ENCODE measurements at regions not wholly inside any gene's neighbourhood (a gene's known extent, or its start where the extent isn't known, plus 50 kb on each side); places are given as distances from the start of the nearest gene placed in this dataset.
A peak's percentile ranks its signal among the peaks of the same experiment; 100 is the strongest.

DNA sequence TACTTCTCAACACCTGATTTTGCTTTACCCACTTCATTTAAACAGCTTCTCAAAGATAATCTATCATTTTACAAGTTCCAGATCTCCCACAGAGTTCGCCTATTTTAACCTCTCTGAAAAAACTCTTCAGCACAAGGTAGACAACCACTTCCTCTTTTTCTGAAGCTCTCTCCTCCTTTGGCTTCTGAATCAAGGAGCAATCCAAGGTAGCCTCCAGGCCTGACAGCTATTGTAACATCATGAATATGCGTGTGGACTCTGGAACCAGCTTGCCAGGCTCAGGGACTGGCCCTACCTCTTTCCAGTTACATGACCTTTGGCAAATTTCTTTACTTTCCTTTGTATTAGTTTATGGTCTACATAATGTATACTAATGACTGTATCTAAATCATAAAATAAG, 405.9 kb upstream of the ZNF385D start:
- TF ChIP-seq ZNF70 (CRISPR knock-in tag; IDR thresholded peaks at IDR 0.05): no peak
- no peak for TF ChIP-seq ZNF565 (CRISPR knock-in tag; conservative IDR thresholded peaks at IDR 0.05; ENCODE audit: low read depth)
- TF ChIP-seq SNAI2 (CRISPR knock-in tag; IDR thresholded peaks at IDR 0.05): no peak
- no peak for TF ChIP-seq ZC3H10 (CRISPR knock-in tag; IDR thresholded peaks at IDR 0.05)
- TF ChIP-seq, protein P1, sequence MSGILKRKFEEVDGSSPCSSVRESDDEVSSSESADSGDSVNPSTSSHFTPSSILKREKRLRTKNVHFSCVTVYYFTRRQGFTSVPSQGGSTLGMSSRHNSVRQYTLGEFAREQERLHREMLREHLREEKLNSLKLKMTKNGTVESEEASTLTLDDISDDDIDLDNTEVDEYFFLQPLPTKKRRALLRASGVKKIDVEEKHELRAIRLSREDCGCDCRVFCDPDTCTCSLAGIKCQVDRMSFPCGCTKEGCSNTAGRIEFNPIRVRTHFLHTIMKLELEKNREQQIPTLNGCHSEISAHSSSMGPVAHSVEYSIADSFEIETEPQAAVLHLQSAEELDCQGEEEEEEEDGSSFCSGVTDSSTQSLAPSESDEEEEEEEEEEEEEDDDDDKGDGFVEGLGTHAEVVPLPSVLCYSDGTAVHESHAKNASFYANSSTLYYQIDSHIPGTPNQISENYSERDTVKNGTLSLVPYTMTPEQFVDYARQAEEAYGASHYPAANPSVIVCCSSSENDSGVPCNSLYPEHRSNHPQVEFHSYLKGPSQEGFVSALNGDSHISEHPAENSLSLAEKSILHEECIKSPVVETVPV (CRISPR knock-in tag; IDR thresholded peaks at IDR 0.05): no peak
- TF ChIP-seq ARNTL (CRISPR knock-in tag; IDR thresholded peaks at IDR 0.05; ENCODE audit: borderline replicate concordance, low read depth): no peak
- TF ChIP-seq, protein P2, sequence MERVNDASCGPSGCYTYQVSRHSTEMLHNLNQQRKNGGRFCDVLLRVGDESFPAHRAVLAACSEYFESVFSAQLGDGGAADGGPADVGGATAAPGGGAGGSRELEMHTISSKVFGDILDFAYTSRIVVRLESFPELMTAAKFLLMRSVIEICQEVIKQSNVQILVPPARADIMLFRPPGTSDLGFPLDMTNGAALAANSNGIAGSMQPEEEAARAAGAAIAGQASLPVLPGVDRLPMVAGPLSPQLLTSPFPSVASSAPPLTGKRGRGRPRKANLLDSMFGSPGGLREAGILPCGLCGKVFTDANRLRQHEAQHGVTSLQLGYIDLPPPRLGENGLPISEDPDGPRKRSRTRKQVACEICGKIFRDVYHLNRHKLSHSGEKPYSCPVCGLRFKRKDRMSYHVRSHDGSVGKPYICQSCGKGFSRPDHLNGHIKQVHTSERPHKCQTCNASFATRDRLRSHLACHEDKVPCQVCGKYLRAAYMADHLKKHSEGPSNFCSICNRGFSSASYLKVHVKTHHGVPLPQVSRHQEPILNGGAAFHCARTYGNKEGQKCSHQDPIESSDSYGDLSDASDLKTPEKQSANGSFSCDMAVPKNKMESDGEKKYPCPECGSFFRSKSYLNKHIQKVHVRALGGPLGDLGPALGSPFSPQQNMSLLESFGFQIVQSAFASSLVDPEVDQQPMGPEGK (CRISPR knock-in tag; IDR thresholded peaks at IDR 0.05; ENCODE audit: borderline replicate concordance): no peak
- no peak for TF ChIP-seq BACH2 (CRISPR knock-in tag; IDR thresholded peaks at IDR 0.05; ENCODE audit: borderline replicate concordance)
- TF ChIP-seq, protein P3, sequence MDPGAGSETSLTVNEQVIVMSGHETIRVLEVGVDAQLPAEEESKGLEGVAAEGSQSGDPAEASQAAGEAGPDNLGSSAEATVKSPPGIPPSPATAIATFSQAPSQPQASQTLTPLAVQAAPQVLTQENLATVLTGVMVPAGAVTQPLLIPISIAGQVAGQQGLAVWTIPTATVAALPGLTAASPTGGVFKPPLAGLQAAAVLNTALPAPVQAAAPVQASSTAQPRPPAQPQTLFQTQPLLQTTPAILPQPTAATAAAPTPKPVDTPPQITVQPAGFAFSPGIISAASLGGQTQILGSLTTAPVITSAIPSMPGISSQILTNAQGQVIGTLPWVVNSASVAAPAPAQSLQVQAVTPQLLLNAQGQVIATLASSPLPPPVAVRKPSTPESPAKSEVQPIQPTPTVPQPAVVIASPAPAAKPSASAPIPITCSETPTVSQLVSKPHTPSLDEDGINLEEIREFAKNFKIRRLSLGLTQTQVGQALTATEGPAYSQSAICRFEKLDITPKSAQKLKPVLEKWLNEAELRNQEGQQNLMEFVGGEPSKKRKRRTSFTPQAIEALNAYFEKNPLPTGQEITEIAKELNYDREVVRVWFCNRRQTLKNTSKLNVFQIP (CRISPR knock-in tag; IDR thresholded peaks at IDR 0.05; ENCODE audit: borderline replicate concordance, low read depth): no peak
- TF ChIP-seq TCF4 (CRISPR knock-in tag; IDR thresholded peaks at IDR 0.05; ENCODE audit: borderline replicate concordance): no peak
- TF ChIP-seq GLIS3 (CRISPR knock-in tag; IDR thresholded peaks at IDR 0.05): no peak
- no peak for TF ChIP-seq ISL1 (CRISPR knock-in tag; IDR thresholded peaks at IDR 0.05)
- TF ChIP-seq TOX (CRISPR knock-in tag; IDR thresholded peaks at IDR 0.05; ENCODE audit: borderline replicate concordance): no peak
- no peak for TF ChIP-seq OSR1 (CRISPR knock-in tag; IDR thresholded peaks at IDR 0.05)
- no peak for TF ChIP-seq RARB (CRISPR knock-in tag; IDR thresholded peaks at IDR 0.05)
- TF ChIP-seq CSDC2 (CRISPR knock-in tag; IDR thresholded peaks at IDR 0.05): no peak
- ATAC-seq: no peak

DNA sequence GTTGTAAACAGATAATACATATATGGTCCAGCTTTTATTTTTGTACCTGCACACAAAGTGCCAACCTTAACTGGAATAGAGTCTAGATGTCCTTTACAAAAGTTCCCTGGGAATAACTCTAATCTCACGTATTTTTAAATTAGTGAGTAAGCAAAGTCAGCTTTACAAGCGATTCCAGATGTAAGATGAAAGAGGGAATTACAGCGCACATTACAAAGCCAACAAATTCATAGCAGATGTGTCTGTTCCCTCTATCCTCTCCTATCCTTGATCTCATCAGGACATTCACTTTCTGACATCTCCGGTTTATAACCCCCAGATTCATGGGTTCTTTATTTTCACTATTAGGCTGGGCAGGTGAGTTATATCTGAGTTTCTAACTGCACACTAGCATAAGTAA, 406.8 kb upstream of the ZNF385D start:
- no peak for ATAC-seq
- TF ChIP-seq, protein P4, sequence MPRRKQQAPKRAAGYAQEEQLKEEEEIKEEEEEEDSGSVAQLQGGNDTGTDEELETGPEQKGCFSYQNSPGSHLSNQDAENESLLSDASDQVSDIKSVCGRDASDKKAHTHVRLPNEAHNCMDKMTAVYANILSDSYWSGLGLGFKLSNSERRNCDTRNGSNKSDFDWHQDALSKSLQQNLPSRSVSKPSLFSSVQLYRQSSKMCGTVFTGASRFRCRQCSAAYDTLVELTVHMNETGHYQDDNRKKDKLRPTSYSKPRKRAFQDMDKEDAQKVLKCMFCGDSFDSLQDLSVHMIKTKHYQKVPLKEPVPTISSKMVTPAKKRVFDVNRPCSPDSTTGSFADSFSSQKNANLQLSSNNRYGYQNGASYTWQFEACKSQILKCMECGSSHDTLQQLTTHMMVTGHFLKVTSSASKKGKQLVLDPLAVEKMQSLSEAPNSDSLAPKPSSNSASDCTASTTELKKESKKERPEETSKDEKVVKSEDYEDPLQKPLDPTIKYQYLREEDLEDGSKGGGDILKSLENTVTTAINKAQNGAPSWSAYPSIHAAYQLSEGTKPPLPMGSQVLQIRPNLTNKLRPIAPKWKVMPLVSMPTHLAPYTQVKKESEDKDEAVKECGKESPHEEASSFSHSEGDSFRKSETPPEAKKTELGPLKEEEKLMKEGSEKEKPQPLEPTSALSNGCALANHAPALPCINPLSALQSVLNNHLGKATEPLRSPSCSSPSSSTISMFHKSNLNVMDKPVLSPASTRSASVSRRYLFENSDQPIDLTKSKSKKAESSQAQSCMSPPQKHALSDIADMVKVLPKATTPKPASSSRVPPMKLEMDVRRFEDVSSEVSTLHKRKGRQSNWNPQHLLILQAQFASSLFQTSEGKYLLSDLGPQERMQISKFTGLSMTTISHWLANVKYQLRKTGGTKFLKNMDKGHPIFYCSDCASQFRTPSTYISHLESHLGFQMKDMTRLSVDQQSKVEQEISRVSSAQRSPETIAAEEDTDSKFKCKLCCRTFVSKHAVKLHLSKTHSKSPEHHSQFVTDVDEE (CRISPR knock-in tag; IDR thresholded peaks at IDR 0.05): 0 out of 2 replicates have a peak, but pooled peaks have one; percentile 22
- TF ChIP-seq TCF4 (CRISPR knock-in tag; IDR thresholded peaks at IDR 0.05; ENCODE audit: borderline replicate concordance): peak; percentile 85
- no peak for TF ChIP-seq BACH2 (CRISPR knock-in tag; IDR thresholded peaks at IDR 0.05; ENCODE audit: borderline replicate concordance)

DNA sequence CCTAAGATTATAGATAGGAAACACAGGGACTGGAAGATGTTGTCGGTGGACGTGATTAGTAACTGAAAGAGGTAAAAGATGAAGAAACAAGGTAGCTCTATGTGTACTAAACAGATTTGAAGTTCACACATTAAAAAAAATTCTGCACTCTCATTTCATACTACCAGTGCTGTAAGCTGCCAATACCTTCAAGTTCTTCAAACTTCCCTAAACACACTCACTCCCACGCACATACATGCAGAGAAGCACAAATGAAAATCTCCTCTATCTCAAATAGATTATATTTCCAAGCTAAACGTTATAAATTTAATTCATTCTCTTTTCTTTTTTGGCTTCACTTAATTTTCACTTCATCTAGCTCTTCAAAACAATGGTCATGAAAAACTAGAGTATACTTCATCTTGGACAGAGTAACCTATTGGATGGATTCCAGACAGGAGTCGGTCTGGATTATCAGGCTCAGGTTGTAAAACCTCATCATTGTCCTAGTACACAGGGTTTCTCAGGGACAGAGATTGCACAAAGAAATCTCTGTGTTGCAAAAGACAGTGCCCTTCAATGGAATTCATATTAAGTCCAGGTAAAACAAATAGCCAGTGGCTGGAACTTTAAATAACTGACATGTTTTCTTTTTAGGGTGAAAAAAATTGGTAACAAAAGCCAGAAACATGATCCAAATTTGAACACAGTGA, 408.1 kb upstream of the ZNF385D start:
- TF ChIP-seq TCF4 (CRISPR knock-in tag; IDR thresholded peaks at IDR 0.05; ENCODE audit: borderline replicate concordance) (no peak), TOX (CRISPR knock-in tag; IDR thresholded peaks at IDR 0.05; ENCODE audit: borderline replicate concordance) (no peak), ZNF8 (CRISPR knock-in tag; IDR thresholded peaks at IDR 0.05) (no peak), GLIS3 (CRISPR knock-in tag; IDR thresholded peaks at IDR 0.05) (no peak), ZNF70 (CRISPR knock-in tag; IDR thresholded peaks at IDR 0.05) (no peak), RARB (CRISPR knock-in tag; IDR thresholded peaks at IDR 0.05) (no peak)
- TF ChIP-seq, protein P2 (CRISPR knock-in tag; IDR thresholded peaks at IDR 0.05; ENCODE audit: borderline replicate concordance): no peak
- TF ChIP-seq, protein P3 (CRISPR knock-in tag; IDR thresholded peaks at IDR 0.05; ENCODE audit: borderline replicate concordance, low read depth): no peak
- ATAC-seq: no peak

Data from SK-N-SH treated with all-trans-retinoic acid at 6 μM for 48 hours (cell line).